Erythroblast (primary cell): ENCODE measurements at regions not wholly inside any gene's neighbourhood (a gene's known extent, or its start where the extent isn't known, plus 50 kb on each side); places are given as distances from the start of the nearest gene placed in this dataset.

ENCODE experiments used
- GATA1 ChIP-seq: IDR thresholded peaks from 2 replicates; pipeline ENCODE4 v1.6.1; 2011; ENCODE audit warnings: low read depth, mild to moderate bottlenecking, control low read depth, low read length, moderate library complexity
- POLR2A ChIP-seq: IDR thresholded peaks from 2 replicates; pipeline ENCODE4 v1.6.1; 2011; ENCODE audit warnings: mild to moderate bottlenecking, low read length

DNA sequence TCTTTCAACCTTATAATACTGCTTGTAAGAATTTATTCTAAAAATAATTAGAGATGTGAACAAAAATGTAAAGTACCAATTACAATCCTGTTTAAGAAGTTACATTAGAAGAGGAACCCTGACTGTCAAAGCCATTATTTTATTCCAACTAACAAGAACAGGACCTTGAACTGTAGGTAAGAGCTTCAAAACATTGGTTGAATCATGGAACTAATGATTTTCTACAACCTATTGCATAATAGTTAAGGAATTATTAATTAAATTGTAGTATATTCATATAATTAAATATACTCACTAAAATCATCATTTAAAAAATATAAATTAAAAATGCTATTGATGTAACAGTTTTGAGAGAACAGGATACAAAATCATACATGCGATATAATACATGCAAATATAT, 649.4 kb upstream of the KIRREL3 start:
- TF ChIP-seq POLR2A (no peak), GATA1 (no peak)
